ENCODE measurements at regions not wholly inside any gene's neighbourhood (a gene's known extent, or its start where the extent isn't known, plus 50 kb on each side); places are given as distances from the start of the nearest gene placed in this dataset.

DNA sequence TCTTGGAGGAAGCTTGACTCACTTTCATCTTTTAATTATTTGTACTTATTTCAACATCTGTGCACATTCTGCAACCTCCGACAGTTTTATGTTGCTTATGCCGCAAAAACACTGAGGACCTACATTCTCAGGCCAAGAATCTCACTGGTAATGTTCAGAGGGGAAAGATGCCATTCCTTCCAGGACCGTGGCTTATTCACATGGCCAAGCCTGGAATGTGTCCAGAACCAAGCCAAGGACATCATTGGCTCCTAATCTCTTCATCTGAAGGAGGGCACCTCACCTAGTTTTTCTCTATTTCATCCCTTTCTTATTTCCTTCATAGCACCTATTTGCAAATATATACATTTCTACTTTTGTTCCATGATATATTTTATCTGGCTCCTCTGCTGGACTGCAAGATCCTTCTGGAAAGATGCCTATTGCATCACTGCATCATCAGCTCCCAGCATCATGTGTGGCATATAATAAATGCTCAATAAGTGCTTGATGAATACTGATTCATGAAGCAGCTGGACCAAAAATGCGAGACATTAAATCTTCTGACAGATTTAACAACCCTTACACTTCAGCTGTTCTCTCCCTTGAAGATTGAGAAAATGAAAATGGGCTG is 377.1 kb downstream of the TNS1 start:
- DNase-seq (ENCODE audit: low read depth, low spot score) = no peak

- DNase-seq (ENCODE audit: low read depth, low spot score) = no peak
Observed at GRCh38 chr2:217623281-217623912, 379.4 kb downstream of the TNS1 start.

GRCh38 chr2:217622205-217623060 is 380.4 kb downstream of the TNS1 start:
- DNase-seq (ENCODE audit: low read depth, low spot score) = peak; percentile 25

GRCh38 chr2:217621391-217621801 is 381.4 kb downstream of the TNS1 start:
- DNase-seq (ENCODE audit: low read depth, low spot score) = no peak

- no peak for DNase-seq (ENCODE audit: low read depth, low spot score)
Observed at GRCh38 chr2:217618744-217619143, 384.1 kb downstream of the TNS1 start.

GRCh38 chr2:217617616-217618022 is 385.2 kb downstream of the TNS1 start:
- DNase-seq (ENCODE audit: low read depth, low spot score) = no peak

DNA sequence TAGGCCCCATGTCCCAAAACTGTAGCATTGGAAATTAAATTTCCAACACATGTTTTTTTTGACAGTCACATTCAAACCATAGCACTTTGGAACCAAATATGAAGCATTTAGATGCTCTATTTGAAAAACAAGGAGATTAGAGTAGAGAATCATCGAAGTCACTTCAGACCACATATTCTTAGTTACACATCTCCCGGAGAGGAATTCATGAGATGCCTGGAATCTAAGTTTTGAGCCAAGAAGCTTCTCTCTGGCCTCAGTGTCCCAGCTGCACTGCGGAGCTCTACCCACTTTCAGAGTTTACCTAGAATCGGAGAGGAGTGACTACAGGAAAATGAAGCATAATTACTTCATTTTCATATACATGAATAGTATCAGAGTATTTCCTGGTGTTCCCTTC is 385.9 kb downstream of the TNS1 start:
- no peak for DNase-seq (ENCODE audit: low read depth, low spot score)

GRCh38 chr2:217615171-217615570 is 387.6 kb downstream of the TNS1 start:
- no peak for DNase-seq (ENCODE audit: low read depth, low spot score)

GRCh38 chr2:217614498-217614897 is 388.3 kb downstream of the TNS1 start:
- DNase-seq (ENCODE audit: low read depth, low spot score) = no peak

- DNase-seq (ENCODE audit: low read depth, low spot score) = no peak
Observed at GRCh38 chr2:217614096-217614495, 388.7 kb downstream of the TNS1 start.

DNA sequence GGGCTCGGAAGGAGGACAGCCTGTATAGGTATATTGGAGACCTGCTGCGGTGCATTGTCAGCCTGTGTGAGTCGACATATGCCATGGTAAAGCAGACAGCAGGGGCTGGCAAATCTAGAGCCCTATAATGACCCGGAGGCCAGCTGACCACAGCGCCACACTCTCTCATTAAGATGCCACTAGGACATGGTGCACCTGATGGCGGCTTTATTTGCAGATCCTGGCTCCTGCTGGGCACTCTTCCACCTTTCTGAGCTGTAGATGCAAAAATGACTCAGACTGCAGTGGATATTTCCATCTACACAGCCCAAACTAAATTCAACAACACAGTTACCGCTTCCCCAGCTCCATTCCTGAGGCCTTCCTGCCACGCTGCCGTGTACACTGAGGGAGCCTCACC is 389.9 kb downstream of the TNS1 start:
- no peak for DNase-seq (ENCODE audit: low read depth, low spot score)

- DNase-seq (ENCODE audit: low read depth, low spot score) = no peak
Observed at GRCh38 chr2:217612211-217612610, 390.6 kb downstream of the TNS1 start.

DNA sequence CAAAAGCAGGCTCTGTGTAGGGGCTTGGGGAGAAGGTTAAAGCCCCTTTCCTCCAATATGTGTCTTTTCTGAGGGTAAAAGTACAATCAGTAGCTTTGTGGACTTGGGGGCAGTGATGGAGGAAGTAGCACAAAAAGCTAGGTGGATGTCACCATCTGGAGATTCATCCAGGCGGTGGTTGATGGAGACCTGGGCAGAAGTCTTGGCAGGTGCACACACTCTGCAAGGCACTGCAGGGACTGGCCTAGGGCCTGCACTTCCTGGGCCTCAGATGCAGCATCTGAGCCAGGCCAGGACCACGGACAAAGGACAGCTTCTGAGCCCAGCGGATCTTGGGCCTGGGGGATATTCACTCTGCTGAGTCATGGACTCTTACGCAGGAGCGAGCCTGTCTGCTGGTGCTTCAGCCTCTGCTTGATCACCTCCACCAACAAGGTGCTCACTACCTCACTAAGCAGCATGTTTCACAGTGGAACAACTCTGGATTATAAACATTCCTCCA is 391.1 kb downstream of the TNS1 start:
- DNase-seq (ENCODE audit: low read depth, low spot score) = no peak

- DNase-seq (ENCODE audit: low read depth, low spot score) = no peak
Observed at GRCh38 chr2:217611056-217611455, 391.7 kb downstream of the TNS1 start.

GRCh38 chr2:217610401-217610814 is 392.4 kb downstream of the TNS1 start:
- no peak for DNase-seq (ENCODE audit: low read depth, low spot score)

- no peak for DNase-seq (ENCODE audit: low read depth, low spot score)
Observed at GRCh38 chr2:217609952-217610351, 392.8 kb downstream of the TNS1 start.

- DNase-seq (ENCODE audit: low read depth, low spot score) = no peak
Observed at GRCh38 chr2:217606296-217606695, 396.5 kb downstream of the TNS1 start.

DNA sequence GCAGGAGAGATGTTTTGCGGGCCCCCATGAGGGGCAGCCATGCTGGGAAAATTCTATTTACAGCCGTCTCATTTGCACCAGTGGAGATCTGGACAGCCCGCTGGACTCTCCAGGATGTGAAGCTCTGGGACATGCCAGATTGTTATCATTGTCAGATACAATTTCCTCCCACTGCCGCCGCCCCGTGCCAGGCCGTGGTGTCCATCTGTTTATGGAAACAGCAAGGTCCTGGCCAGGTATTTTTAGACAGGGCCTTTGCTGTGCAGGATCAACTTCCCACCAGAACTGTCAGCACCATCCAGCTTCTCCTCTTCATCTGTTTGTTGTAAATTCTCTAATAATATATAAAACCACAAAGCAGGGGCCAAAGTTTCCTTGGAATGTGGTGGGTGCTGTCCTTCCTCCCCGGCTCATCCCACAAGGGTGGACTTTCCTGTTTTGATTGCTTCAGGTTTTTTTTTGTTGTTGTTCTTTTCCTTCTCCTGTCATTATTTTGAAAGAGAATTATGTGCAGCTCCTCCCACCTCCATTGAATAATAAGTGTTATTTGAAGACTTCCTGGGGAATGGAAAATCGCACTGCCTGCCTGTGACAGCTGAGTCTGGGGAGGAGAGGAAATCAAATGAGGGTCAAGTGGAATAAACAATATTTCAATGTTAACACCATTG is 398.1 kb downstream of the TNS1 start:
- no peak for DNase-seq (ENCODE audit: low read depth, low spot score)

DNA sequence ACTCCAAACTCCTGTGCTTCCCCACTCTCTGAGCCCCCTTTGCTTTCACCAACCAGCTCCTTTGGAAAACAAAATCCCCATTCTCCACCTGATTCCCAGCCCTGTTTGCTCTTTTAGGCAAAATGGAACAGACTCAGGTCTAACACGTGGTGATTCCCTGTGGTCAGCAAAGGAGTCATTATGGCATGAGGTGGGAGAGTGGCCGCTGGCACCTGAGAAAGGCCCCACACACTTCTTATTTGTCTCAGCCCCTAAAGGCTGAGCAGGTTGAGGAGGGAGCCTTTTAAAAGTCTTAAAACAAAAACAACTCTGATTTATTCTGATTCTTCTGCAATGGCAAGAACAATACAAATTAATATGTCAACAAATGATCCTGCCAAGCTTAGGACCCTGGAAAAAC is 401.2 kb downstream of the TNS1 start:
- no peak for DNase-seq (ENCODE audit: low read depth, low spot score)

DNA sequence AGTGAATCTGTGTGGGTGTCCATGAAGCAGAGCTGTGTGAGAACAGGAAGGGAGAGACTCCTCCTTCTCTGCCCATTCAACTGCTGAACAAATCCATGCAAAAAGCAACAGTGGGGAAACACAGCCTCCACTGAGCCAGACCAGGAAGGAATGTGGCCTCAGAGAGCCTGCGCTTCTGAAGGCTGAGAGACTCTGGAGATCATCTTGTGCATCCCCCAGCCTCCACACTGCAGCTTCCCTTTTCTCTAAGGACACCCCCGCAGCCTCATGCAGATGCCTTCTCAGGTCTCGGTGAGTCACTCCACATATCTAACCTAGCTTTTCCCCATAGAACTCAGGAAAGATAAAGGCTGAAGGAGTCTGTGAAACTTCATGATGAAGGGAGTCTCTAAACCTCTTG is 402.9 kb downstream of the TNS1 start:
- DNase-seq (ENCODE audit: low read depth, low spot score) = no peak

GRCh38 chr2:217597681-217598080 is 405.1 kb downstream of the TNS1 start:
- DNase-seq (ENCODE audit: low read depth, low spot score) = no peak

GRCh38 chr2:217597145-217597544 is 405.6 kb downstream of the TNS1 start:
- no peak for DNase-seq (ENCODE audit: low read depth, low spot score)
